ENCODE measurements at regions not wholly inside any gene's neighbourhood (a gene's known extent, or its start where the extent isn't known, plus 50 kb on each side); places are given as distances from the start of the nearest gene placed in this dataset.

DNA sequence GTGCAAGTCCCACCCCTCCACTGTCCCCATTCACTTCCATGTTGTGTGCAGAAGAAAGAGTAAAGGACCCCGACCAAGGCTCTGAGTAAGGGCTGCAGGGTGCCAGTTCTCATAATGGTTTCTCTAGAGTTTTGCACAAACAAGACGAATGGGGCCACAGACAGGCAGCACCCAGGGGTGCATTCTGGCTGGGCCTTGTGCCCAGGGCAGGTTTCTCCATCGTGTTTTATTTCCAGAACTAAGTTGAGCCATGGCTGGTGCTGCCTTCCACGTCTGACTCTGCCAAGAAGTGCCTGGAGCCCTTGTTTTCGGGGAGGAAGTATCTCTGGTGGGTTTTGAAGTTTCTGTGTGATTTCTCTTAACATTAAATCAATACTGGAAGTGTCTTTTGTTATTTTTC lies 95.0 kb upstream of the SDK1 start:
- DNase-seq (no peak), ATAC-seq (no peak)
- intact Hi-C loops (cut with DNase I, micrococcal nuclease), result no loop called here

GRCh38 chr7:3206771-3207191 lies 94.3 kb upstream of the SDK1 start:
- ATAC-seq (no peak), DNase-seq (no peak)
- intact Hi-C loops (cut with DNase I, micrococcal nuclease), result no loop called here

DNA sequence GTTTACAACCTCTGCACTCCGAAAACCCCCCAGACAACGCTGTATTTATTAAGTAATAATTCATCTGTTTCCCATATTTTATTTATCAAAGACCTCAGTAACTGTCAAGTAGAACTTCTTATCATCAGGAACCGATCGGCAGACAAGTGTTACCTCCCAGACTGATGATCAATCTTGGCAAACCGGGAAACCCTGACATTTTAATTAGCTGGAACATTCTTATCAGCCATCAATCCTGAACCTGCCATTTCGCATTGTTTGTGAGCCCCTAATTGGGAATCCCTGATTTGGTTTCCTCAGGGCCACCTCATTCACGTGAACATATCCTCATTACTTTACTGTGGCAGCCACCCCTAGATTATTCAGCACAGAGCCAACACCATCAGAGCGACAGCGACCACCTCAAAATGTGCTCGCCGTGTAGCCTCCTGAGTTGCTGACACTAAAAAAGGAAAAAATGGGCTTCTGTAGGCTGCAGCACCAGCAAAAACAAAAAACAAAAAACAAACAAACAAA lies 93.6 kb upstream of the SDK1 start:
- DNase-seq, result no peak
- no peak for ATAC-seq
- intact Hi-C loops (cut with DNase I, micrococcal nuclease), result no loop called here

GRCh38 chr7:3210531-3210930 lies 90.5 kb upstream of the SDK1 start:
- DNase-seq (no peak), ATAC-seq (no peak)
- intact Hi-C loops (cut with DNase I, micrococcal nuclease), result no loop called here

- intact Hi-C loops (cut with DNase I, micrococcal nuclease), result no loop called here
- no peak for ATAC-seq
Measured at GRCh38 chr7:3214090-3214413, 87.0 kb upstream of the SDK1 start.

DNA sequence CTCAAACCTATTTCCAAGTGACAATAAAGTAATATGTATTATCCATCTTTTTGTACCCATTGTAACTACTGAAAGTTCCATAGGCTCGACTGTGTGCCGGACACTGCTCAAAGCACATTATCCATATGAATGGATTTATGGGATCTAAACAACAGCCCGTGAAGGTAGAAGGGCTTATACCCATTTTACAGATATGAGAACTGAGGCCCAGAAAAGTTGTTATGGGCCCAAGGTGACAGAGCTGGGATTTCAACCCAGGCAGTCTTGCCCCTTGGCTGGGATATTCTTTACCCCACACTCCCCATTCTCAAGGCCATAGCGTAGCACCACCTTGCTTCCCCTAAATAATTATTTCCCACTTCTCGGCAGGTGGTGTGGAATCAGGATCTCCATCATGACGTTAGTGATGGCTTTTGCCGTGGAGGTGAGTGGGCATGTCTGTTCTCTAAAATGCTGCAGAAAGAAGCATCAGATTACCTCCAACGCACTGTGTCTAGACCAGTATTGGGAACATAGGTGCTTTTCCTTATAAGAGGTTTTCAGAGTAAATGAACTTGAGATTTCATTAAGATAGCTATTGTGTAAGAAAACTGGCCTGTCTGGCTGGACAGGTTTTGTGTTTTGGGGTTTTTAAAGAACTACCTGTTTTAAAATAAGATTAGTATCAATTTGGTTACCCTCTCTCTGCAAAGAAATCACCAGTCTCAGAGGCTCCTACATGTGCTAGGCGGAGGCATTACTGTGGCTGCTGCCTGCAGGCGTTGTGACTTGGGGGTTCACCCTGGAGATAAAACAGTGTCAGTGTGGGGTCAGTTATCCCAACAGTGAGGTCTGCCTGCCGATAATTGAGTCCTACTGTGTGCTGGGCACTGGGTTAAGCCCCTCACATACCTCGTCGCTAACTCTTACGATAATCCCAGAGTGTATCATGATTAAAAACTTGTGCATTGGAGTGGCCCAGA lies 85.1 kb upstream of the SDK1 start:
- DNase-seq (no peak), ATAC-seq (no peak)
- intact Hi-C loops (cut with DNase I, micrococcal nuclease), result no loop called here

More at GRCh38 chr7:3214090-3214413, 87.0 kb upstream of the SDK1 start:
- no peak for DNase-seq

- DNase-seq, result no peak
- intact Hi-C loops (cut with DNase I, micrococcal nuclease), result no loop called here
- ATAC-seq, result no peak
Measured at GRCh38 chr7:3217166-3217565, 83.9 kb upstream of the SDK1 start.

DNA sequence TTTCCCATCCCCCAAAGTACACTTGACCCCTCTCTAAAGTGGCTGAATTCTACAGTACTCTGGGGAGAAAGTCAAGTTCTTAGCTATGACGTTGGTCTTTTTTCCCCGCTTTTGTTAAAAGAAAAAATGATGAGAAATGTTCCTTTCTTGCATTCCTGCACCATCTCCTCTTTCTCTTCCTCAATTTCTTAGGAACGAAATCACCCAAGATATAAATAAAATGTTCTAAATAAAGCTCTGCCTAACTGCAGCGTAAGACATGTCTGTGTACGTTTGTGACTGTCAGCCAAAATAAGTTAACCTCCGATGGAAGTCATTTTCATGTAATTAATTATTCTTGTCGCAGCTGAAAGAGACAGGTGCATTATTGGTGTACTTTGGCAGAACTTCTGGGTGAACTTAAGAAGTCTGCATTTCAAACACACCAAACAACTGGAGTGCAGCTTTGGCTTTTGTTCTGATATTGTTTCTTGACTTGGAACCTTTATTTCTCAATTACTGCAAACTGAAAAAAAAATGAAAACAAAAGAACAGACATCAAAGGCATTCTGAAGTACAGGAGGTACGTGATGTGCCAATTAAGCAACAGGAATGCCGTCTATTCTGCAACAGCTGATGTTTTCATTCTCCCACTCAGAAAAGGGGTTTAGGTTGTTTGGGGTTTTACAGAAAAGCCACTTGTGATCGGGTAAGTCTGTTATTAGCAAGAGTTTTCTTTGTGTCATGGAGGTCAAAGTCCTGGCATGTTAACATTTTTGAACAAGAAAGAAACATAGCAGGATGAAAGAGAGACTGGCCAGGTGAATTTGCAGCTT lies 82.4 kb upstream of the SDK1 start:
- DNase-seq, result no peak
- no peak for ATAC-seq
- intact Hi-C loops (cut with DNase I, micrococcal nuclease), result no loop called here

DNA sequence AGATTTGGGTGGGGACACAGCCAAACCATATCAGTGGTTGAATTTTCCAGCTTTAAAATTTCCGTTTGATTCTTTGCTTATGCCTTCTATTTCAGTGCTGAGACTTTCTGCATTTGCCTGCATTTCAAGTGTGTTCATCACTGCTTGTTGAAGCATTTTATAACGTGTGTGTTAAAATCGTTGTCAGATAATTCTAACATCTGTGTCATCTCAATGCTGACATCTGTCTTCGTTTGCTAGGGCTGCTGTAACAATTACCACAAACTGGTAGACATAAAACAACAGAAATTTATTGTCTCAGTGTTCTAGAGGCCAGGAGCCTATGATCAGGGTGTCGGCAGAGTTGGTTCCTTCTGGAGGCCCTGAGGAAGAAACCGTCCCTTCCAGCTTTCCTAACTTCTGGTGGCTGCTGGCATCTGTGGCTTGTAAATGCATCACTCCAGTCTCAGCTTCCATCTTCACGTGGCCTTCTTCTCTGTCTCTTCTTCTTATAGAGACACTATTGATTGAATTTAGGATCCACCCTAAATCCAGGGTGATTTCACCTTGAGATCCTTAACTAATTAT lies 71.1 kb upstream of the SDK1 start:
- DNase-seq, result no peak
- intact Hi-C loops (cut with DNase I, micrococcal nuclease), result no loop called here
- ATAC-seq, result no peak

DNA sequence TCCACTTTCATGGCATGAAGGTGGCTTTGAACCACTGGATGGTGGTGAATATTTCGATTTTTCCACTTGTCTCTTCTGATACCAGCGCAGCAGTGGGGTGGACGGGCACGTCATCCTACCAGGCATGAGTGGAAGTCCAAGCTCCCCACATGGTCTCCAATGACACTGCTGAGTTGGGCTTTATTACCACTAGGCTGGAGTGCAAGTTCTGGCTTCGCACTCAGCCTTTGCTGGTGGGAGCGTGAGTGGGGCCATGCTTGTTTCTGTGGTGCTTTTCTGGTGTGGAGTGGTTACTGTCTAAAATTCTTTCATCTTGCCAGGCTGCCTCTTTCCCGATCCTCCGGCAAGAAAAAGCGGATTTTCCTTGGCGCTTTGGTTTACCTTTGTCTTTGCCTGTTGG lies 70.1 kb upstream of the SDK1 start:
- DNase-seq (no peak), ATAC-seq (no peak)
- intact Hi-C loops (cut with DNase I, micrococcal nuclease), result no loop called here

- ATAC-seq (no peak), DNase-seq (no peak)
- intact Hi-C loops (cut with DNase I, micrococcal nuclease), result no loop called here
Measured at GRCh38 chr7:3232228-3232627, 68.8 kb upstream of the SDK1 start.

GRCh38 chr7:3233301-3233700 lies 67.8 kb upstream of the SDK1 start:
- DNase-seq, result no peak
- no peak for ATAC-seq
- intact Hi-C loops (cut with DNase I, micrococcal nuclease), result no loop called here

- ATAC-seq, result no peak
- intact Hi-C loops (cut with DNase I, micrococcal nuclease), result no loop called here
- DNase-seq, result no peak
Measured at GRCh38 chr7:3234051-3234450, 67.0 kb upstream of the SDK1 start.

- intact Hi-C loops (cut with DNase I, micrococcal nuclease), result no loop called here
- ATAC-seq (no peak), DNase-seq (no peak)
Measured at GRCh38 chr7:3234851-3235250, 66.2 kb upstream of the SDK1 start.

DNA sequence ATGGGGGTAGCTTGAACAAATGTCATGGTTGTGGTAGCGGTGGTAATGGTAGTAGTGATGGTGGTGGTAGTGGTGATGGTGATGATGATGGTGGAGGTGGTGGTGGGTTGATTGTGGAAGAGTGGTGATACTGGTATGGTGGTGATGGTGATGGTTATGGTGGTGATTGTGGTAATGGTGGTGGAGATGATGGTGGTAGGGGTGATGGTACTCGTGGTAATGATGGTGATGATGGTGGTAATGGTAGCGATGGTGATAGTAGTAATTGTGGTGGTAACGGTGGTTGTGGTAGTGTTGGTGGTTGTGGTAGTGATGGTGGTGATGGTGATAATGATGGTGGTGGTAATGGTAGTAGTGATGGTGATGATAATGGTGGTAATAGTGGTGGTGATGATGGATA lies 65.7 kb upstream of the SDK1 start:
- intact Hi-C loops (cut with DNase I, micrococcal nuclease), result no loop called here
- ATAC-seq, result no peak
- no peak for DNase-seq

GRCh38 chr7:3236268-3236667 lies 64.8 kb upstream of the SDK1 start:
- no peak for DNase-seq
- ATAC-seq, result no peak
- intact Hi-C loops (cut with DNase I, micrococcal nuclease), result no loop called here

DNA sequence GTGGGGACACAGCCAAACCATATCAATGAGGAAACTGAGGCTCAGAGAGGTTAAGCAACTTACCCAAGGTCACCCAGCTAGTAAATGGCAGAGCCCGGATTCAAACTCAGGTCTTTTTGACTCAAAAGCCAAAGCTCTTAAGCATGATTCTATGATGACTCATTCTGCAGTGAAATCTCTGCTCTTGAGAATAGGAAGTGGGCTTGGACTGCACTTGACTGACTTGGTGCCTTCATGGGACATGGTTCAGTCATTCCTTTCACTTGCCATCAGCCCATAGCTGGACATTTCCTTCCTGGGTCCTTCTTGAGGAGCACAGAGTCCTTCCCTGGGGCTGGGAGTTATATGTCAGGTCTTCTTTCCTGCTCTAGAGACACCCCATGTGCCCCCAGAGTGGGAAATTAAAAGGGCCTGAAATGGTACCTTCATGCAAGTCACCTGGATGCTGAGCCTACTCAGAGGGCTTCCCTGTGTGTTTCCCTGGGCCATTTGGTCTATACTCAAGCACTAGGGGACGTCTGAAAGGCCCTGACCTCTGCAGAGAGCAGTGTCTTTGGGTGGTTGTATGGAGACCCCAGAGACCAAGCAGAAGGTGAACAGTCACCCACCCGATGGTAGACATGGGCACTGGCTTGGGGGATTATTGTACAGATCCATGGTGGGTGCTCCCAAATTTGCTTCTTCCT lies 62.4 kb upstream of the SDK1 start:
- intact Hi-C loops (cut with DNase I, micrococcal nuclease), result no loop called here
- no peak for ATAC-seq

GRCh38 chr7:3239291-3239691 lies 61.8 kb upstream of the SDK1 start:
- intact Hi-C loops (cut with DNase I, micrococcal nuclease), result no loop called here
- no peak for ATAC-seq
- no peak for DNase-seq

More for the DNA sequence above, 62.4 kb upstream of the SDK1 start:
- no peak for DNase-seq

DNA sequence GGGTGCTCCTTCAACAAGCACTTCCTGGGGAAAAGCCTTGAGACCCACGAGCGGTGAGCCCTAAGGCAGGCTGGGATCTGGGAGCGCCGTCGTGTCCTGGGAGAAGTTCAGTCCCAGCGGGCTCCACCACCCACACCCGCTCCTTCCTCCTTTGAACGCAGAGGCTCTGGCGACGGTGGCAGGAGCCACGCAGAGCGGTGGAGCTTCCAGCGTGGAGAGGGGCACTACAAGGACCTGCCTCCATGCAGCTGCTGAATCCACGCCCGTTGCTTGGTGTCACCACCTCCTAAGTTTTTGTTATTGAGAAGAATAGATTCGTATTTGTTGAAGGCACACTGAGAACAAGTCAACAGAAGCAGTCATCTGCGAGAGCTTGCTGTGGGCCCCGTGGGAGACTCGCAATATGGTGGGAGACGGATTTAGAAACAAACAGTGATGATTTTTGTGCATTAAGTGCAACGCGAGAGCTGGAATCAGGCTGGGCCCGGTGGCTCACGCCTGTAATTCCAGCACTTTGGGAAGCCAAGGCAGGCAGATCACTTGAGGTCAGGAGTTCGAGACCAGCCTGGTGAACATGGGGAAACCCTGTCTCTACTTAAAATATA lies 60.1 kb upstream of the SDK1 start:
- DNase-seq (no peak), ATAC-seq (no peak)
- intact Hi-C loops (cut with DNase I, micrococcal nuclease), result no loop called here
